ENCODE measurements at regions not wholly inside any gene's neighbourhood (a gene's known extent, or its start where the extent isn't known, plus 50 kb on each side); places are given as distances from the start of the nearest gene placed in this dataset.
"Not testable (repeated sequence)": the region's sequence is repeated elsewhere in the genome, so short reads cannot be mapped to it uniquely, and the experiment has no call there.

- TF ChIP-seq CTCF (IDR thresholded peaks at IDR 0.05; ENCODE audit: insufficient read depth, low read length, severe bottlenecking) = no peak
- Histone ChIP-seq H3K4me3 (ENCODE audit: low read depth, low read length) (no peak overlapping the region), H3K36me3 (ENCODE audit: control insufficient read depth, insufficient read depth, low read length) (no peaks in the 10 kb centered on the region), H3K27me3 (ENCODE audit: control insufficient read depth, insufficient read depth, low read length) (no peaks in the 10 kb centered on the region)
- DNase-seq (ENCODE audit: low read depth) (peak; percentile 76), FAIRE-seq (no peak)
Observed at GRCh38 chrY:18909846-18910245, 136.3 kb upstream of the HSFY2 start.

GRCh38 chrY:18906198-18906597, 132.7 kb upstream of the HSFY2 start:
- H3K27me3 ChIP-seq (ENCODE audit: control insufficient read depth, insufficient read depth, low read length); DNase-seq (ENCODE audit: low read depth); FAIRE-seq; H3K36me3 ChIP-seq (ENCODE audit: control insufficient read depth, insufficient read depth, low read length); H3K4me3 ChIP-seq (ENCODE audit: low read depth, low read length): not testable (repeated sequence)

GRCh38 chrY:18904296-18904695, 130.8 kb upstream of the HSFY2 start:
- TF ChIP-seq CTCF (IDR thresholded peaks at IDR 0.05; ENCODE audit: insufficient read depth, low read length, severe bottlenecking) = no peak
- no peaks in the 10 kb centered on the region for H3K27me3 ChIP-seq (ENCODE audit: control insufficient read depth, insufficient read depth, low read length)
- H3K36me3 ChIP-seq (ENCODE audit: control insufficient read depth, insufficient read depth, low read length) = no peaks in the 10 kb centered on the region
- FAIRE-seq (no peak), DNase-seq (ENCODE audit: low read depth) (no peak)
- H3K4me3 ChIP-seq (ENCODE audit: low read depth, low read length) = no peak overlapping the region

GRCh38 chrY:18891994-18892393, 118.5 kb upstream of the HSFY2 start:
- no peak for TF ChIP-seq CTCF (IDR thresholded peaks at IDR 0.05; ENCODE audit: insufficient read depth, low read length, severe bottlenecking)
- no peaks in the 10 kb centered on the region for H3K27me3 ChIP-seq (ENCODE audit: control insufficient read depth, insufficient read depth, low read length)
- no peaks in the 10 kb centered on the region for H3K36me3 ChIP-seq (ENCODE audit: control insufficient read depth, insufficient read depth, low read length)
- no peak for DNase-seq (ENCODE audit: low read depth)
- no peak overlapping the region for H3K4me3 ChIP-seq (ENCODE audit: low read depth, low read length)
- no peak for FAIRE-seq

- FAIRE-seq = no peak
Observed at GRCh38 chrY:18889548-18889947, 116.0 kb upstream of the HSFY2 start.

GRCh38 chrY:18884748-18885147, 111.2 kb upstream of the HSFY2 start:
- no peak for TF ChIP-seq CTCF (IDR thresholded peaks at IDR 0.05; ENCODE audit: insufficient read depth, low read length, severe bottlenecking)
- H3K4me3 ChIP-seq (ENCODE audit: low read depth, low read length) = no peak overlapping the region
- peak; percentile 77 for DNase-seq (ENCODE audit: low read depth)
- H3K27me3 ChIP-seq (ENCODE audit: control insufficient read depth, insufficient read depth, low read length) = no peaks in the 10 kb centered on the region
- H3K36me3 ChIP-seq (ENCODE audit: control insufficient read depth, insufficient read depth, low read length) = no peaks in the 10 kb centered on the region
- no peak for FAIRE-seq

More at GRCh38 chrY:18889548-18889947, 116.0 kb upstream of the HSFY2 start:
- no peak for DNase-seq (ENCODE audit: low read depth)
- Histone ChIP-seq H3K27me3 (ENCODE audit: control insufficient read depth, insufficient read depth, low read length) (no peaks in the 10 kb centered on the region), H3K4me3 (ENCODE audit: low read depth, low read length) (no peak overlapping the region), H3K36me3 (ENCODE audit: control insufficient read depth, insufficient read depth, low read length) (no peaks in the 10 kb centered on the region)
- TF ChIP-seq CTCF (IDR thresholded peaks at IDR 0.05; ENCODE audit: insufficient read depth, low read length, severe bottlenecking) = no peak

GRCh38 chrY:18869145-18869544, 95.6 kb upstream of the HSFY2 start:
- not testable (repeated sequence) for DNase-seq (ENCODE audit: low read depth); FAIRE-seq; H3K27me3 ChIP-seq (ENCODE audit: control insufficient read depth, insufficient read depth, low read length)

GRCh38 chrY:18866887-18867551, 93.5 kb upstream of the HSFY2 start:
- not testable (repeated sequence) for FAIRE-seq; H3K27me3 ChIP-seq (ENCODE audit: control insufficient read depth, insufficient read depth, low read length); H3K36me3 ChIP-seq (ENCODE audit: control insufficient read depth, insufficient read depth, low read length); H3K4me3 ChIP-seq (ENCODE audit: low read depth, low read length); DNase-seq (ENCODE audit: low read depth)

More at GRCh38 chrY:18869145-18869544, 95.6 kb upstream of the HSFY2 start:
- H3K4me3 ChIP-seq (ENCODE audit: low read depth, low read length); H3K36me3 ChIP-seq (ENCODE audit: control insufficient read depth, insufficient read depth, low read length): not testable (repeated sequence)

GRCh38 chrY:18860856-18861255, 87.3 kb upstream of the HSFY2 start:
- not testable (repeated sequence) for H3K4me3 ChIP-seq (ENCODE audit: low read depth, low read length); H3K27me3 ChIP-seq (ENCODE audit: control insufficient read depth, insufficient read depth, low read length); FAIRE-seq; DNase-seq (ENCODE audit: low read depth); H3K36me3 ChIP-seq (ENCODE audit: control insufficient read depth, insufficient read depth, low read length)
